ENCODE measurements at regions not wholly inside any gene's neighbourhood (a gene's known extent, or its start where the extent isn't known, plus 50 kb on each side); places are given as distances from the start of the nearest gene placed in this dataset.

DNA sequence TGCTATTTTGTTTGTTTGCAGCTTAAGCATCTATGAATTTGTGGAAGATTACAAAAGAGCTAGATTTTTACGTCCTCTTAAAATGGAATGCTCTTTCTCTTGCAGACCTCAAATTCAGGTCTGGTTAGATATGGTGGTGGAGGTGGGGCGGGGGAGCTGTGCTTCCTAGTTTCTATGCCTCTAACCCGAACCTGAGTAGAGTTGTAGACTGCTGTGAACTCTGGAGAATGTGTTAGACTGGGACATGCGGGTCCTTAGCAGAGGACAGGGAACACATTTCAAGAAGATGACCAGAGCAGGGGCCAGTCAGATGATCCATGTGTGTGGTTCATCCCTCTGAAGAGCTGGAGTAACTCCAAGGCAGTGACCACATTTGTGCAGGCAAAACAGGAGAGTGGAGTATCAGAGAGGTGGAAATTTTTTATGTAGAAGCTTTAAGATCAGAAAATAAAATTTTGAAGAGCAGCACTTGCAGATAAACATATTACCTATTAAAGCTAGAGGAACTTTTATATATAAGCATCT, 154.9 kb downstream of the FAM174A start:
- H3K27me3 Mint-ChIP-seq (ENCODE audit: low read depth, unreplicated experiment), result no peaks in the 10 kb centered on the region
- H3K4me3 Mint-ChIP-seq (ENCODE audit: unreplicated experiment), result no peak overlapping the region
- no peak overlapping the region for H2AFZ ChIP-seq (ENCODE audit: low read depth, low read length)
- H3K36me3 Mint-ChIP-seq (ENCODE audit: low read depth, unreplicated experiment), result no peaks in the 10 kb centered on the region
- H3K9me3 ChIP-seq (ENCODE audit: insufficient read depth, low read depth, low read length), result no peaks in the 10 kb centered on the region
- no peak overlapping the region for H3K27ac Mint-ChIP-seq (ENCODE audit: unreplicated experiment)
- no peak overlapping the region for H3K9ac ChIP-seq (ENCODE audit: low read length)
- H3K27ac ChIP-seq (ENCODE audit: low read depth, low read length), result no peak overlapping the region
- no peaks in the 10 kb centered on the region for H4K20me1 ChIP-seq (ENCODE audit: insufficient read depth, low read length)
- peaks cover 6% of the 10 kb centered on the region for H3K4me1 Mint-ChIP-seq (ENCODE audit: low read depth, unreplicated experiment)
- no peaks in the 10 kb centered on the region for H3K9me3 Mint-ChIP-seq (ENCODE audit: unreplicated experiment)
- no peak overlapping the region for H3K4me2 ChIP-seq (ENCODE audit: low read length)
- no peaks in the 10 kb centered on the region for H3K36me3 ChIP-seq (ENCODE audit: insufficient read depth, low read length)
- H3K4me1 ChIP-seq (ENCODE audit: insufficient read depth, low read length), result no peaks in the 10 kb centered on the region
- DNase-seq (ENCODE audit: low read depth) (peak; percentile 63), FAIRE-seq (no peak)
- no peak for TF ChIP-seq EZH2 (IDR thresholded peaks at IDR 0.05; ENCODE audit: insufficient read depth, low read length)
- TF ChIP-seq, protein P1, sequence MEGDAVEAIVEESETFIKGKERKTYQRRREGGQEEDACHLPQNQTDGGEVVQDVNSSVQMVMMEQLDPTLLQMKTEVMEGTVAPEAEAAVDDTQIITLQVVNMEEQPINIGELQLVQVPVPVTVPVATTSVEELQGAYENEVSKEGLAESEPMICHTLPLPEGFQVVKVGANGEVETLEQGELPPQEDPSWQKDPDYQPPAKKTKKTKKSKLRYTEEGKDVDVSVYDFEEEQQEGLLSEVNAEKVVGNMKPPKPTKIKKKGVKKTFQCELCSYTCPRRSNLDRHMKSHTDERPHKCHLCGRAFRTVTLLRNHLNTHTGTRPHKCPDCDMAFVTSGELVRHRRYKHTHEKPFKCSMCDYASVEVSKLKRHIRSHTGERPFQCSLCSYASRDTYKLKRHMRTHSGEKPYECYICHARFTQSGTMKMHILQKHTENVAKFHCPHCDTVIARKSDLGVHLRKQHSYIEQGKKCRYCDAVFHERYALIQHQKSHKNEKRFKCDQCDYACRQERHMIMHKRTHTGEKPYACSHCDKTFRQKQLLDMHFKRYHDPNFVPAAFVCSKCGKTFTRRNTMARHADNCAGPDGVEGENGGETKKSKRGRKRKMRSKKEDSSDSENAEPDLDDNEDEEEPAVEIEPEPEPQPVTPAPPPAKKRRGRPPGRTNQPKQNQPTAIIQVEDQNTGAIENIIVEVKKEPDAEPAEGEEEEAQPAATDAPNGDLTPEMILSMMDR (IDR thresholded peaks at IDR 0.05; ENCODE audit: insufficient read depth, low read depth, low read length), result no peak
- no peaks in the 10 kb centered on the region for H3K79me2 ChIP-seq (ENCODE audit: insufficient read depth, low read length)
- H3K27me3 ChIP-seq (ENCODE audit: insufficient read depth, low read length), result no peaks in the 10 kb centered on the region
- no peak overlapping the region for H3K4me3 ChIP-seq (ENCODE audit: insufficient read depth, low read depth, low read length)

DNA sequence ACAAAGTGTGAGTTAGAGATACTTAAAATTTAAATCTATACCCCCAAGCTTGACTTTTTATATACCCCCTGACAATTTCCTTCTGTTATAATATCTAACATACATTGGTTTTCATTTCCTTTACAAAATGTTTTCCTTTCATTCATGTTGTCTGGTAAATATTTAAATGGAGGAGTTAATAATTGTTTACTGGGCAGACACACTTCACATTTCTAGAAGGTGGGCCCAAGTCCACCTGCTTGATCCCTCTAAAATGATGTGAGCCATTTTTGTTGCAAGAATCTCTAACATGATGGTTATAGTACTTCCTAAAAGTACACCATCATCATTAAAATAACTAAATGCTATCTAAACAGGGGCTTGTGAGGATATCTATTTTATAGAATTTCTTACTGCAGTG, 155.9 kb downstream of the FAM174A start:
- H3K27me3 Mint-ChIP-seq (ENCODE audit: low read depth, unreplicated experiment), result no peaks in the 10 kb centered on the region
- no peaks in the 10 kb centered on the region for H3K36me3 Mint-ChIP-seq (ENCODE audit: low read depth, unreplicated experiment)
- no peaks in the 10 kb centered on the region for H3K79me2 ChIP-seq (ENCODE audit: insufficient read depth, low read length)
- H3K27me3 ChIP-seq (ENCODE audit: insufficient read depth, low read length), result no peaks in the 10 kb centered on the region
- H3K4me1 Mint-ChIP-seq (ENCODE audit: low read depth, unreplicated experiment), result peaks cover 6% of the 10 kb centered on the region
- no peak overlapping the region for H3K27ac Mint-ChIP-seq (ENCODE audit: unreplicated experiment)
- FAIRE-seq (no peak), DNase-seq (ENCODE audit: low read depth) (no peak)
- no peak overlapping the region for H3K4me2 ChIP-seq (ENCODE audit: low read length)
- no peaks in the 10 kb centered on the region for H3K36me3 ChIP-seq (ENCODE audit: insufficient read depth, low read length)
- H3K4me3 ChIP-seq (ENCODE audit: insufficient read depth, low read depth, low read length), result no peak overlapping the region
- no peaks in the 10 kb centered on the region for H3K4me1 ChIP-seq (ENCODE audit: insufficient read depth, low read length)
- no peaks in the 10 kb centered on the region for H3K9me3 ChIP-seq (ENCODE audit: insufficient read depth, low read depth, low read length)
- TF ChIP-seq, protein P1 (IDR thresholded peaks at IDR 0.05; ENCODE audit: insufficient read depth, low read depth, low read length), result no peak
- TF ChIP-seq EZH2 (IDR thresholded peaks at IDR 0.05; ENCODE audit: insufficient read depth, low read length), result no peak
- no peak overlapping the region for H3K4me3 Mint-ChIP-seq (ENCODE audit: unreplicated experiment)
- no peaks in the 10 kb centered on the region for H3K9me3 Mint-ChIP-seq (ENCODE audit: unreplicated experiment)
- H2AFZ ChIP-seq (ENCODE audit: low read depth, low read length), result no peak overlapping the region
- H4K20me1 ChIP-seq (ENCODE audit: insufficient read depth, low read length), result no peaks in the 10 kb centered on the region
- no peak overlapping the region for H3K27ac ChIP-seq (ENCODE audit: low read depth, low read length)
- H3K9ac ChIP-seq (ENCODE audit: low read length), result no peak overlapping the region

DNA sequence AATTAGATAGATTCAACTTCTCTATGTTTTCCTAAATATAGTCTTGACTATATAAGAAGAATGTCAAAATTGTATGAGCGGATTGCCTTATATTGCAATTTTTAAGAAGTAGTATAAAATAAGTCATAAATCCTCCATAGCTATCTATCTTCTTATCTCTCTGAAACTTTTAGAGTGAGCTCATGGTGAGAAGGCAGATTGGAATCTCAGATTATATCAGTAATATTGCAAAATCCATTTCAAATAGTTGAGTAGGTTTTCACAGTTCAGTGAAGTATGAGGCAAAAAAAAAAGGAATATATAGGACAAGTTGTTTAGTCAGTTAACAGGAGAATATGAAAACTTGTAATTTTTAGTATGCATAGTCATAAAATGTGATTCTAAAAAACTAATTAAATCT, 156.4 kb downstream of the FAM174A start:
- H3K27me3 ChIP-seq (ENCODE audit: insufficient read depth, low read length), result no peaks in the 10 kb centered on the region
- H3K9ac ChIP-seq (ENCODE audit: low read length), result no peak overlapping the region
- H3K4me3 ChIP-seq (ENCODE audit: insufficient read depth, low read depth, low read length), result no peak overlapping the region
- H3K79me2 ChIP-seq (ENCODE audit: insufficient read depth, low read length), result no peaks in the 10 kb centered on the region
- H3K9me3 ChIP-seq (ENCODE audit: insufficient read depth, low read depth, low read length), result no peaks in the 10 kb centered on the region
- H3K9me3 Mint-ChIP-seq (ENCODE audit: unreplicated experiment), result no peaks in the 10 kb centered on the region
- peaks cover 6% of the 10 kb centered on the region for H3K4me1 Mint-ChIP-seq (ENCODE audit: low read depth, unreplicated experiment)
- DNase-seq (ENCODE audit: low read depth) (peak; percentile 71), FAIRE-seq (no peak)
- H2AFZ ChIP-seq (ENCODE audit: low read depth, low read length), result no peak overlapping the region
- H3K36me3 ChIP-seq (ENCODE audit: insufficient read depth, low read length), result no peaks in the 10 kb centered on the region
- H3K27ac ChIP-seq (ENCODE audit: low read depth, low read length), result no peak overlapping the region
- no peaks in the 10 kb centered on the region for H3K36me3 Mint-ChIP-seq (ENCODE audit: low read depth, unreplicated experiment)
- no peak for TF ChIP-seq EZH2 (IDR thresholded peaks at IDR 0.05; ENCODE audit: insufficient read depth, low read length)
- TF ChIP-seq, protein P1 (IDR thresholded peaks at IDR 0.05; ENCODE audit: insufficient read depth, low read depth, low read length), result no peak
- no peaks in the 10 kb centered on the region for H3K27me3 Mint-ChIP-seq (ENCODE audit: low read depth, unreplicated experiment)
- no peak overlapping the region for H3K4me2 ChIP-seq (ENCODE audit: low read length)
- no peak overlapping the region for H3K4me3 Mint-ChIP-seq (ENCODE audit: unreplicated experiment)
- H4K20me1 ChIP-seq (ENCODE audit: insufficient read depth, low read length), result no peaks in the 10 kb centered on the region
- H3K4me1 ChIP-seq (ENCODE audit: insufficient read depth, low read length), result no peaks in the 10 kb centered on the region
- no peak overlapping the region for H3K27ac Mint-ChIP-seq (ENCODE audit: unreplicated experiment)
